Kidney epithelial cell (primary cell): ENCODE measurements at regions not wholly inside any gene's neighbourhood (a gene's known extent, or its start where the extent isn't known, plus 50 kb on each side); places are given as distances from the start of the nearest gene placed in this dataset.

Experiments
- DNase-seq: peaks from one replicate; pipeline ENCODE4 v3.0.0-alpha.2; 2010; ENCODE audit warnings: low read depth
- H3K27me3 ChIP-seq: 2 replicates; pipeline ENCODE4 v1.6.0; 2011; ENCODE audit warnings: low read length; ENCODE audit not compliant: control insufficient read depth, insufficient read depth
- H3K36me3 ChIP-seq: 2 replicates; pipeline ENCODE4 v1.5.1; 2011; ENCODE audit warnings: low read length; ENCODE audit not compliant: control insufficient read depth, insufficient read depth
- H3K4me3 ChIP-seq: 2 replicates; pipeline ENCODE4 v1.5.1; 2011; ENCODE audit warnings: low read depth, mild to moderate bottlenecking, control low read depth, low read length
- TF ChIP-seq, protein P1 (sequence below): IDR thresholded peaks from 2 replicates; pipeline ENCODE4 v1.5.1; 2011; ENCODE audit warnings: mild to moderate bottlenecking, moderate library complexity, low read length, control low read depth, inconsistent platforms; ENCODE audit not compliant: insufficient read depth, poor library complexity, severe bottlenecking

DNA sequence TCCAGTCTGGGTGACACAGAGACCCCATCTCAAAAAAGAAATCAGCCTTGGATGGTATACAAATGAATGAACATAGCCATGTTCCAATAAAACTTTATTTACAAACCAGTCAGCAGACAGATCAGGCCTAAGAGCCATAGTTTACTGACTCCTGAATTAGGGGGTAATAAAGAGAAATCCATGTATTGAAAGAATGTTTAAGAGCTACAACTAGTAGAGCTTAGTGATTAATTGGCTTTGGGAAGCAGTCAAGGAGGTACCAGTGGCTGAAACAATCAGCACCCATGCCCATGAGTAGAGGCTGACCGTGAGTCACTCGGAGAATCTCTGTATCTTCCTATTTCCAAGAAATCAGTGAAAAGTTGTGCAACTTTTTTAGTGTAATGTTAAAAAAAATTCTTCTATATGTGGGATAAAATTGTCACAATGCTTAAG is 223.6 kb upstream of the RREB1 start:
- TF ChIP-seq, protein P1, sequence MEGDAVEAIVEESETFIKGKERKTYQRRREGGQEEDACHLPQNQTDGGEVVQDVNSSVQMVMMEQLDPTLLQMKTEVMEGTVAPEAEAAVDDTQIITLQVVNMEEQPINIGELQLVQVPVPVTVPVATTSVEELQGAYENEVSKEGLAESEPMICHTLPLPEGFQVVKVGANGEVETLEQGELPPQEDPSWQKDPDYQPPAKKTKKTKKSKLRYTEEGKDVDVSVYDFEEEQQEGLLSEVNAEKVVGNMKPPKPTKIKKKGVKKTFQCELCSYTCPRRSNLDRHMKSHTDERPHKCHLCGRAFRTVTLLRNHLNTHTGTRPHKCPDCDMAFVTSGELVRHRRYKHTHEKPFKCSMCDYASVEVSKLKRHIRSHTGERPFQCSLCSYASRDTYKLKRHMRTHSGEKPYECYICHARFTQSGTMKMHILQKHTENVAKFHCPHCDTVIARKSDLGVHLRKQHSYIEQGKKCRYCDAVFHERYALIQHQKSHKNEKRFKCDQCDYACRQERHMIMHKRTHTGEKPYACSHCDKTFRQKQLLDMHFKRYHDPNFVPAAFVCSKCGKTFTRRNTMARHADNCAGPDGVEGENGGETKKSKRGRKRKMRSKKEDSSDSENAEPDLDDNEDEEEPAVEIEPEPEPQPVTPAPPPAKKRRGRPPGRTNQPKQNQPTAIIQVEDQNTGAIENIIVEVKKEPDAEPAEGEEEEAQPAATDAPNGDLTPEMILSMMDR, result no peak
- H3K36me3 ChIP-seq, result no peaks in the 10 kb centered on the region
- H3K27me3 ChIP-seq, result no peaks in the 10 kb centered on the region
- no peak overlapping the region for H3K4me3 ChIP-seq
- no peak for DNase-seq

DNA sequence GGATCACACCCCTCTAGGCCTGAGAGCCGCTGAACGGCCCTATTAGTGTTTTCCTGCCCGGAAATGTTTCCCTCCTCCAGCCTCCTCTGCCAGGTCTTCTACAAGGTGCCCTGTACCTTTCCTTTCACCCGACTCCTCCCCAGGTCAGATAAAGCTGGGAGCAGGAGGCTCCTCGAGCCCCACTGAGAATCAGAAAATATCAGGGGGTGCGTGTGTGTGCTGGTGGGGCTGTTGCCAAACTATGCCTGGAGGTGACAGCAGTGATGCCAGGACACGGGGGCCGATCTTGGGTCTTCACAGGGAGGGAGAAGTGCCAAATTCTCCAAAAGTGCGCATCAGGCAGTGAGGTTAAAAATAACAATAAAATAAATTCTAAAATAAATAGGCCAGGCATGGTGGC is 222.8 kb upstream of the RREB1 start:
- no peak overlapping the region for H3K4me3 ChIP-seq
- DNase-seq, result no peak
- TF ChIP-seq, protein P1, result no peak
- no peaks in the 10 kb centered on the region for H3K36me3 ChIP-seq
- no peaks in the 10 kb centered on the region for H3K27me3 ChIP-seq

DNA sequence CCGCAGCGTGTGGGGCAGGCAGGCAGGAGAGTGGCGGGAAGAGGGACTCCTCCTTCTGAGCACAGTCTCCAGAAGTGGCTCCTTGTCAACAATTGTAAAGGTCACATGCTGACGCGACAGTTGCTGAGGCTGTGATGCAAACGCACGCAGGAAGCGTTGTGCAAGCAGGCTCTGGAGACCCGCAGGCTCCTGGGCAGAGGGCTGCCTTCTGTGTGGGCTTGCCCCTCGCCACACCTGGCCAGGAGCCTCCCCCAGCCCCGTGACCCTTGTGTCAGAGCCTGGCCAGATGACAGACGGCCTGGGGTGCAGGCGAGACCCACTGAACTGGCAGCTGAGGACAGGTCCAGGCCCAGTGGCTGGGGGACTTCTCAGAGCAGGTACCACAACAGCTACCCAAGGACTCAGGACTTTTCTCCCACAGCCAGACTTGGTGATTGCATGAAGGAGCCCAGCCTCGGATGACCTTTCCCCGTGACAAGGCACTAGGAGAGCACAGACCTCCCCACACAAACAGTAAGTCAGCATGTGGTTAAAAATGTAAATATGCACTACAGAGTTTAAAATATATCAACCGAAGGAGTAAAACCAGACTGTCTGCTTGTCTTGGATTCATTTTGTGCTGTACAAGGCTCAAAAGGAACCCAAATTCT is 222.1 kb upstream of the RREB1 start:
- DNase-seq, result no peak
- Histone ChIP-seq H3K27me3 (no peaks in the 10 kb centered on the region), H3K36me3 (no peaks in the 10 kb centered on the region), H3K4me3 (no peak overlapping the region)
- TF ChIP-seq, protein P1, result no peak

DNA sequence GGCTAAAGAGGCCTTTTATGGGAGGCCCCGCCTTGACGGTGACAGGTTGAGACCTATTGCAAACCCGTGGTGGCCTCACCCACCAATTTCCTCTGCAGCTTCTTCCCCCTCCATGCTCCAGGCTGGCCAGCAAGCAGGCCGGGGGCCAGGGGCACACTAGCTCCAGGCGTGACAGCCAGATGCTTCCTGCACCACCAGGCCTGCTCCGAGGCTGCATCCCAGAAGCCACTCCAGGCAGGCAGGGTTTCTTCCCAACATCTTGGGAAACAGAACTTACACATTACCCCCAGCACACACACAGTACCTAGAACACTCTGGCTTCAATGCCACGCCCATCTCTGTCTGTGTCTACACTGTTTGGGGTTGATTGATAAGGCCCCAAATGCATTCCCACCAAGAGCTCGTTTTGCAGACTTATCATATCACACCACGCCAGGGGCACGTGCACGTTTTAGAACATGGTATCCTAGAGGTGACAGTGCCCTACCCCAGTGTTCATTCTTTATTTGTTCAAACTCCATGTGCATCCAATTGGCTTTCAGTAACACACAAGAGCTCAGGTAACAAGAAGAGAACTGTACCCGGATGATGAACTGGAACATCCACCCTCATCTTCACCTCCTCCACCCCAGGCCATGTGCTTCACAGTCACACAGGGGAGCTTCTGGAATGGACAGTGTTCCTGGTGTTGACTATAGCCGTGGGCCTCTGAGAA is 221.4 kb upstream of the RREB1 start:
- no peak for DNase-seq
- Histone ChIP-seq H3K4me3 (no peak overlapping the region), H3K36me3 (no peaks in the 10 kb centered on the region), H3K27me3 (no peaks in the 10 kb centered on the region)
- TF ChIP-seq, protein P1, result no peak

DNA sequence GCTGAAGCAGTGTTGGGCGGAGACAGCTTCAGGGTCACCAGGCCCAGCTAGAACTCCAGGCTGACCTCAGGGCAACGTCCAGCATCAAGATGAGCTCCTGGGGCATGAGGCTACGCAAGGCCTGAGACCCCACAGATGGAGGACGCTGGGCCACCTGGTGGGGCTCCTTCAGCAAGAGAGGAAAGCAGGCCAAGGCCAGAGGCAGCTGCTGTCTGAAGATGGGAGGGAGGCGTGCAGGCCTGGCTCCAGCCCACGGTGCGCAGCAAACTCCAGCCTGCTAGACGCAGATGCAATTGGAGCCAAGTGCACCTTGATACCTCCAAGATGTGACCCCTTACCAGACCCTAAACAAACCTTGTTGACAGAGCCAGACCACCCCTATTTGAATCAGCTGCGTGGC is 220.9 kb upstream of the RREB1 start:
- TF ChIP-seq, protein P1, result no peak
- H3K36me3 ChIP-seq, result no peaks in the 10 kb centered on the region
- no peak for DNase-seq
- H3K4me3 ChIP-seq, result no peak overlapping the region
- no peaks in the 10 kb centered on the region for H3K27me3 ChIP-seq

DNA sequence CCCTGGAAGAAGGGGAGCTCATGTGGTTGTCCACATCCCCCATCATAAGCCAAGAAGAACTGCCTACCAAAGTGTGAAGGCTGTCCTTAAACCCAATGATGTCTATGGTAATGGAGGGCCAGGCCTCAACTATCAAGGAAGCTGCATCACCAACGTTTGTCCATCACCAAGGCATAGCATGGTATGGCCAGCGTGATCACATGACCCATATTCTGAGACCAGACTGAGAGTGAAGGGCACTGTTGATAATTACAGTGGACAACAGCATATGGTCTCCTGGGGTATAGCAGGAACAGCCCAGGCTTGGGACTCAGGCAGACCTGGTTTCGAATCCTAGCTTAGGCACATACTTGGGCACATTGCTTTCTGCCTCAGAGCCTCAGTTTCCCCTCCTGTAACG is 218.2 kb upstream of the RREB1 start:
- no peak for DNase-seq
- Histone ChIP-seq H3K36me3 (no peaks in the 10 kb centered on the region), H3K27me3 (no peaks in the 10 kb centered on the region), H3K4me3 (no peak overlapping the region)
- TF ChIP-seq, protein P1, result no peak
